Hepatocyte (in vitro differentiated cells): ENCODE measurements at regions not wholly inside any gene's neighbourhood (a gene's known extent, or its start where the extent isn't known, plus 50 kb on each side); places are given as distances from the start of the nearest gene placed in this dataset.

Experiments
- DNase-seq: peaks from one replicate; pipeline ENCODE4 v3.0.0-alpha.2; 2016; ENCODE audit warnings: low spot score
- H2AFZ ChIP-seq: fragments of 200-600 bp; sonication (generic); 2 replicates; pipeline ENCODE4 v1.6.0; 2016; ENCODE audit warnings: antibody characterized with exemption, mild to moderate bottlenecking
- H3K27ac ChIP-seq: fragments of 200-600 bp; sonication (generic); 2 replicates; pipeline ENCODE4 v1.5.1; 2016; ENCODE audit warnings: mild to moderate bottlenecking
- H3K27me3 ChIP-seq: fragments of 200-600 bp; sonication (generic); 2 replicates; pipeline ENCODE4 v1.6.1; 2016
- H3K36me3 ChIP-seq: fragments of 200-600 bp; sonication (generic); replicated peaks from 2 replicates; pipeline ENCODE4 v1.5.1; 2016; ENCODE audit warnings: low read depth; ENCODE audit not compliant: insufficient read depth
- H3K4me1 ChIP-seq: fragments of 200-600 bp; sonication (generic); 2 replicates; pipeline ENCODE4 v1.5.1; 2016; ENCODE audit warnings: mild to moderate bottlenecking, moderate library complexity; ENCODE audit not compliant: insufficient read depth
- H3K4me2 ChIP-seq: fragments of 200-600 bp; sonication (generic); 2 replicates; pipeline ENCODE4 v1.6.0; 2016
- H3K4me3 ChIP-seq: fragments of 200-600 bp; sonication (generic); 2 replicates; pipeline ENCODE4 v1.5.1; 2016; ENCODE audit warnings: mild to moderate bottlenecking
- H3K79me2 ChIP-seq: fragments of 200-600 bp; sonication (generic); 2 replicates; pipeline ENCODE4 v1.6.0; 2017; ENCODE audit warnings: mild to moderate bottlenecking
- H3K9me2 ChIP-seq: fragments of 200-600 bp; sonication (generic); replicated peaks from 2 replicates; pipeline ENCODE4 v1.6.0; 2017; ENCODE audit warnings: mild to moderate bottlenecking; ENCODE audit not compliant: insufficient read depth
- H3K9me3 ChIP-seq: fragments of 200-600 bp; sonication (generic); 2 replicates; pipeline ENCODE4 v1.5.1; 2016; ENCODE audit warnings: low read depth, mild to moderate bottlenecking
- H4K20me1 ChIP-seq: fragments of 200-600 bp; sonication (generic); 2 replicates; pipeline ENCODE4 v1.6.0; 2016; ENCODE audit warnings: mild to moderate bottlenecking; ENCODE audit not compliant: insufficient read depth, poor library complexity, severe bottlenecking
- CTCF ChIP-seq: fragments of 200-600 bp; sonication (generic); IDR thresholded peaks from 2 replicates; pipeline ENCODE4 v1.5.1; 2016; ENCODE audit warnings: antibody characterized with exemption, mild to moderate bottlenecking; ENCODE audit not compliant: poor library complexity
- EZH2 ChIP-seq: fragments of 200-600 bp; sonication (generic); IDR thresholded peaks from 2 replicates; pipeline ENCODE4 v1.6.1; 2016; ENCODE audit warnings: antibody characterized with exemption, mild to moderate bottlenecking, borderline replicate concordance
- EZH2phosphoT487 ChIP-seq: fragments of 200-600 bp; sonication (generic); IDR thresholded peaks from one replicate; pipeline ENCODE4 v1.6.1; 2018; ENCODE audit warnings: antibody characterized with exemption, mild to moderate bottlenecking, low read depth, moderate library complexity; ENCODE audit not compliant: unreplicated experiment, severe bottlenecking
- whole genome bisulfite sequencing: methylation state at CpG from one replicate; pipeline ENCODE4 v1.1.6; 2016; ENCODE audit warnings: low lambda C conversion rate; ENCODE audit errors: missing lambda C conversion rate; 5-methylcytosine and 5-hydroxymethylcytosine counted together

- Histone ChIP-seq H3K4me1 (no peaks in the 10 kb centered on the region), H3K4me2 (no peak overlapping the region), H3K79me2 (no peaks in the 10 kb centered on the region), H2AFZ (no peak overlapping the region), H3K27ac (no peak overlapping the region), H3K36me3 (no peaks in the 10 kb centered on the region), H3K27me3 (no peaks in the 10 kb centered on the region), H3K9me2 (no peaks in the 10 kb centered on the region), H4K20me1 (no peaks in the 10 kb centered on the region), H3K9me3 (no peaks in the 10 kb centered on the region), H3K4me3 (no peak overlapping the region)
- WGBS = 72% methylated on average over 2 of the region's 2 CpGs
- no peak for DNase-seq
- no peak for TF ChIP-seq CTCF
- no peak for TF ChIP-seq EZH2phosphoT487
- TF ChIP-seq EZH2 = no peak
Observed at GRCh38 chr2:225165052-225165451, 122.8 kb upstream of the DOCK10 start.

- Histone ChIP-seq H3K4me1 (no peaks in the 10 kb centered on the region), H3K4me3 (no peak overlapping the region), H3K27me3 (no peaks in the 10 kb centered on the region), H2AFZ (no peak overlapping the region), H3K9me2 (no peaks in the 10 kb centered on the region), H3K9me3 (no peaks in the 10 kb centered on the region), H4K20me1 (no peaks in the 10 kb centered on the region), H3K79me2 (no peaks in the 10 kb centered on the region), H3K27ac (no peak overlapping the region), H3K36me3 (no peaks in the 10 kb centered on the region), H3K4me2 (no peak overlapping the region)
- no peak for DNase-seq
- TF ChIP-seq EZH2 (no peak), EZH2phosphoT487 (no peak), CTCF (no peak)
- WGBS = 64% methylated on average over 11 of the region's 11 CpGs
Observed at GRCh38 chr2:225164401-225165050, 122.3 kb upstream of the DOCK10 start.

DNA sequence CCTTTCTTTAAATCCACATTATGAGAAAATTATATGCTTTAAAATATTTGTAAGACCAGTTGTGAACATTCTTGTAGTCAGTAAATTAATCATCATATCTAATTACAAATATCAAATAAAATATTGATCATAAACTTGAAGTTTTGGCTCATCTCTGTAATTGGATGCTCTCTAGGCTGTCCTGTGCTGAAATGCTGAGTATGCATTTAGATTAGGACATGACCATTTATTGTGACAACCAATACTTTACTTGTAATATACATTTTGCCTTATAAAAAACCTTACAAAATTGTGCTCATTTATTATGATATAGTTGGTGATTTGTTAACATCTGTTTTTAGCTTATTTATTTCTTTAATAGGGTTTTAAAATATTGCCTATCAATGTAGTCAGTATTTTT, 116.1 kb upstream of the DOCK10 start:
- no peaks in the 10 kb centered on the region for H3K9me2 ChIP-seq
- H3K79me2 ChIP-seq = no peaks in the 10 kb centered on the region
- H3K4me3 ChIP-seq = no peak overlapping the region
- H3K4me1 ChIP-seq = no peaks in the 10 kb centered on the region
- H3K4me2 ChIP-seq = no peak overlapping the region
- no peaks in the 10 kb centered on the region for H3K27me3 ChIP-seq
- no peak overlapping the region for H3K27ac ChIP-seq
- TF ChIP-seq EZH2 (no peak), CTCF (no peak)
- DNase-seq = no peak
- H4K20me1 ChIP-seq = no peaks in the 10 kb centered on the region
- no peaks in the 10 kb centered on the region for H3K9me3 ChIP-seq
- no peaks in the 10 kb centered on the region for H3K36me3 ChIP-seq
- H2AFZ ChIP-seq = no peak overlapping the region

DNA sequence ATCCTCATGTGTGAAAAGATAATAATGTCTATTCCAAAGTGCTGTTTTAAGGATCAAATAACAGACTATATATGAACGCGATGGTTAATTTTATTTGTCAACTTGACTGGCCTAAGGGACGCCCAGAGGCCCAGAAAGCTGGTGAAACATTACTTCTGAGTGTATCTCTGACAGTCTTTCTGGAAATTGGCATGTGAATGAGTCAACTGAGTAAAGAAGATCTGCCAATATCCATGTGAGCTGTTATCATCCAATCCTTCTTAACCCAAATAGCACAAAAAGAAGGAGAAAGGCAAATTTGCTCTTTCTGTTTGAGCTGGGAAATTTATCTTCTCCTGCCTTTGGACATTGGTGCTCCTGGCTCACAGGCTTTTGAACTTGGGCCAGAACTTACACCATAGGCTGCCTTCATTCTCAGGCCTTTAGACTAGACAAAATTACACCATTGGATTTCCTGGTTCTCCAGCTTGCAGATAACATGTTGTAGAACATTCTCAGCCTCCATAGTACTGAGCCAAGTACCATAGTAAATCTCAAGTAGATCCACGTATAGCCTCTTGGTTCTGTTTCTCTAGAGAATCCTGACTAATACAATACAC, 114.7 kb upstream of the DOCK10 start:
- Histone ChIP-seq H3K79me2 (no peaks in the 10 kb centered on the region), H4K20me1 (no peaks in the 10 kb centered on the region), H3K9me3 (no peaks in the 10 kb centered on the region), H3K4me1 (no peaks in the 10 kb centered on the region), H3K27me3 (no peaks in the 10 kb centered on the region), H3K4me3 (no peak overlapping the region), H3K36me3 (no peaks in the 10 kb centered on the region), H3K27ac (no peak overlapping the region), H3K9me2 (no peaks in the 10 kb centered on the region), H2AFZ (no peak overlapping the region), H3K4me2 (no peak overlapping the region)
- DNase-seq = no peak
- TF ChIP-seq EZH2 = no peak
- TF ChIP-seq CTCF = no peak
- no peak for TF ChIP-seq EZH2phosphoT487
- WGBS = 73% methylated on average over 4 of the region's 4 CpGs
